Osteoblast (primary cell): ENCODE measurements at regions not wholly inside any gene's neighbourhood (a gene's known extent, or its start where the extent isn't known, plus 50 kb on each side); places are given as distances from the start of the nearest gene placed in this dataset.

ENCODE experiments used
- DNase-seq: peaks from one replicate; pipeline ENCODE4 v3.0.0; 2011; ENCODE audit warnings: low spot score, mixed read lengths; ENCODE audit not compliant: insufficient read length; ENCODE audit errors: missing footprints
- H2AFZ ChIP-seq: 2 replicates; pipeline ENCODE4 v1.6.0; 2011; ENCODE audit warnings: mild to moderate bottlenecking, low read length
- H3K27ac ChIP-seq: 2 replicates; pipeline ENCODE4 v1.5.1; 2011; ENCODE audit warnings: mild to moderate bottlenecking, low read depth, low read length, moderate library complexity
- H3K27me3 ChIP-seq: 2 replicates; pipeline ENCODE4 v1.6.0; 2012; ENCODE audit warnings: mild to moderate bottlenecking, control low read depth, inconsistent platforms, low read length, moderate library complexity; ENCODE audit not compliant: insufficient read depth
- H3K36me3 ChIP-seq: 2 replicates; pipeline ENCODE4 v1.5.1; 2011; ENCODE audit warnings: mild to moderate bottlenecking, low read length, control low read depth, moderate library complexity; ENCODE audit not compliant: insufficient read depth
- H3K4me1 ChIP-seq: 2 replicates; pipeline ENCODE4 v1.5.1; 2011; ENCODE audit warnings: mild to moderate bottlenecking, low read length, control low read depth, moderate library complexity; ENCODE audit not compliant: insufficient read depth
- H3K4me2 ChIP-seq: 2 replicates; pipeline ENCODE4 v1.6.0; 2011; ENCODE audit warnings: mild to moderate bottlenecking, low read length; ENCODE audit not compliant: insufficient read depth
- H3K4me3 ChIP-seq: fragments of 200-600 bp; sonication (generic); 3 replicates; pipeline ENCODE4 v1.5.1; 2012; ENCODE audit warnings: mild to moderate bottlenecking, low read length, inconsistent platforms; ENCODE audit not compliant: insufficient read depth
- H3K79me2 ChIP-seq: 2 replicates; pipeline ENCODE4 v1.6.0; 2012; ENCODE audit warnings: mild to moderate bottlenecking, low read length, control low read depth, inconsistent platforms; ENCODE audit not compliant: insufficient read depth
- H3K9me3 ChIP-seq: 2 replicates; pipeline ENCODE4 v1.5.1; 2011; ENCODE audit warnings: low read depth, low read length, control low read depth
- H4K20me1 ChIP-seq: 2 replicates; pipeline ENCODE4 v1.6.0; 2012; ENCODE audit warnings: mild to moderate bottlenecking, low read length, control low read depth; ENCODE audit not compliant: insufficient read depth
- CTCF ChIP-seq: IDR thresholded peaks from 2 replicates; pipeline ENCODE4 v1.5.1; 2011; ENCODE audit warnings: mild to moderate bottlenecking, low read depth, low read length, moderate library complexity; ENCODE audit errors: extremely low read depth

GRCh38 chr12:90077756-90078155, 369.1 kb upstream of the ATP2B1 start:
- Histone ChIP-seq H3K4me1 (no peaks in the 10 kb centered on the region), H3K27ac (no peak overlapping the region), H3K79me2 (no peaks in the 10 kb centered on the region), H3K4me2 (no peak overlapping the region), H3K9me3 (no peaks in the 10 kb centered on the region), H3K27me3 (no peaks in the 10 kb centered on the region), H2AFZ (no peak overlapping the region), H4K20me1 (no peaks in the 10 kb centered on the region), H3K4me3 (no peak overlapping the region), H3K36me3 (no peaks in the 10 kb centered on the region)
- DNase-seq = no peak
- TF ChIP-seq CTCF = no peak

- H3K4me2 ChIP-seq = no peak overlapping the region
- no peak overlapping the region for H3K4me3 ChIP-seq
- no peaks in the 10 kb centered on the region for H3K4me1 ChIP-seq
- H3K9me3 ChIP-seq = no peaks in the 10 kb centered on the region
- H3K27me3 ChIP-seq = no peaks in the 10 kb centered on the region
- H4K20me1 ChIP-seq = no peaks in the 10 kb centered on the region
- DNase-seq = no peak
- H2AFZ ChIP-seq = no peak overlapping the region
- no peaks in the 10 kb centered on the region for H3K36me3 ChIP-seq
- no peaks in the 10 kb centered on the region for H3K79me2 ChIP-seq
- no peak for TF ChIP-seq CTCF
- H3K27ac ChIP-seq = no peak overlapping the region
Measured at GRCh38 chr12:90076851-90077319, 368.2 kb upstream of the ATP2B1 start.

GRCh38 chr12:90075685-90076084, 367.0 kb upstream of the ATP2B1 start:
- no peaks in the 10 kb centered on the region for H3K9me3 ChIP-seq
- H3K4me1 ChIP-seq = no peaks in the 10 kb centered on the region
- H3K4me3 ChIP-seq = no peak overlapping the region
- no peak overlapping the region for H3K27ac ChIP-seq
- H3K4me2 ChIP-seq = no peak overlapping the region
- H3K36me3 ChIP-seq = no peaks in the 10 kb centered on the region
- no peak overlapping the region for H2AFZ ChIP-seq
- TF ChIP-seq CTCF = no peak
- H4K20me1 ChIP-seq = no peaks in the 10 kb centered on the region
- no peak for DNase-seq
- H3K79me2 ChIP-seq = no peaks in the 10 kb centered on the region
- no peaks in the 10 kb centered on the region for H3K27me3 ChIP-seq

- no peaks in the 10 kb centered on the region for H3K27me3 ChIP-seq
- TF ChIP-seq CTCF = no peak
- H3K79me2 ChIP-seq = no peaks in the 10 kb centered on the region
- no peaks in the 10 kb centered on the region for H4K20me1 ChIP-seq
- no peak overlapping the region for H3K27ac ChIP-seq
- DNase-seq = no peak
- H3K36me3 ChIP-seq = no peaks in the 10 kb centered on the region
- no peak overlapping the region for H3K4me2 ChIP-seq
- no peak overlapping the region for H2AFZ ChIP-seq
- no peaks in the 10 kb centered on the region for H3K4me1 ChIP-seq
- H3K4me3 ChIP-seq = no peak overlapping the region
- H3K9me3 ChIP-seq = no peaks in the 10 kb centered on the region
Measured at GRCh38 chr12:90074086-90074485, 365.4 kb upstream of the ATP2B1 start.
